ENCODE measurements at regions not wholly inside any gene's neighbourhood (a gene's known extent, or its start where the extent isn't known, plus 50 kb on each side); places are given as distances from the start of the nearest gene placed in this dataset.
"Not testable (repeated sequence)": the region's sequence is repeated elsewhere in the genome, so short reads cannot be mapped to it uniquely, and the experiment has no call there.

DNA sequence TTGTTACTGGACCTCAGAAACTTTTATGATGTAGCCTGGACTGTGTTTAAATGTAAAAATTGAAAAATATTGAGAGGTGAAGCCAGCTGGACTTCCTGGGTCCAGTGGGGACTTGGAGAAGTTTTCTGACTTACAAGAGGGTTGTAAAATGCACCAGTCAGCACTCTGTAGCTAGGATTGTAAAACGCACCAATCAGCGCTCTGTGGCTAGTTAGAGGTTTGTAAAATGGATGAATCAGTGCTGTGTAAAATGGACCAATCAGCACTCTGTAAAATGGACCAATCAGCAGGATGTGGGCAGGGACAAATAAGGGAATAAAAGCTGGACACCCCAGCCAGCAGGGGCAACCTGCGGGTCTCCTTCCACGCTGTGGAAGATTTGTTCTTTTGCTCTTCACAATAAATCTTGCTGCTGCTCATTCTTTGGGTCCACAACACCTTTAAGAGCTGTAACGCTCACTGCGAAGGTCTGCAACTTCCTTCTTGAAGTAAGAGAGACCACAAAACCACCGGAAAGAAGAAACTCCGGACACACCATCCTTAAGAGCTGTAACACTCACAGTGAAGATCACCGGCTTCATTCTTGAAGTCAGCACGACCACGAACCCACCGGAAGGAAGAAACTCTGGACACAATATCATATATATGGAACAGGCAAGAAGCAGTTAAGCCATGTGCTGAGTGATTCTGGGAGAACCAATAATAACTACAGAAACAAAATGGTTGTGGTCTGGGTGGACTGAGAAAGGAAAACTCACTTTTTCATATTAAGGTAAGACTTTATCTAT lies 201.3 kb downstream of the GABRG2 start:
- H3K4me2 ChIP-seq (ENCODE audit: low read length) = no peak overlapping the region
- no peaks in the 10 kb centered on the region for H3K9me3 ChIP-seq (ENCODE audit: low read length)
- no peak overlapping the region for H3K4me3 ChIP-seq (ENCODE audit: low read depth, low read length, poor library complexity, severe bottlenecking)
- no peaks in the 10 kb centered on the region for H4K20me1 ChIP-seq (ENCODE audit: insufficient read depth, low read length)
- no peaks in the 10 kb centered on the region for H3K79me2 ChIP-seq (ENCODE audit: insufficient read depth, low read length)
- no peaks in the 10 kb centered on the region for H3K27me3 ChIP-seq (ENCODE audit: insufficient read depth, low read length)
- TF ChIP-seq EZH2 (IDR thresholded peaks at IDR 0.05; ENCODE audit: borderline replicate concordance, low read length) = no peak
- TF ChIP-seq, protein P1, sequence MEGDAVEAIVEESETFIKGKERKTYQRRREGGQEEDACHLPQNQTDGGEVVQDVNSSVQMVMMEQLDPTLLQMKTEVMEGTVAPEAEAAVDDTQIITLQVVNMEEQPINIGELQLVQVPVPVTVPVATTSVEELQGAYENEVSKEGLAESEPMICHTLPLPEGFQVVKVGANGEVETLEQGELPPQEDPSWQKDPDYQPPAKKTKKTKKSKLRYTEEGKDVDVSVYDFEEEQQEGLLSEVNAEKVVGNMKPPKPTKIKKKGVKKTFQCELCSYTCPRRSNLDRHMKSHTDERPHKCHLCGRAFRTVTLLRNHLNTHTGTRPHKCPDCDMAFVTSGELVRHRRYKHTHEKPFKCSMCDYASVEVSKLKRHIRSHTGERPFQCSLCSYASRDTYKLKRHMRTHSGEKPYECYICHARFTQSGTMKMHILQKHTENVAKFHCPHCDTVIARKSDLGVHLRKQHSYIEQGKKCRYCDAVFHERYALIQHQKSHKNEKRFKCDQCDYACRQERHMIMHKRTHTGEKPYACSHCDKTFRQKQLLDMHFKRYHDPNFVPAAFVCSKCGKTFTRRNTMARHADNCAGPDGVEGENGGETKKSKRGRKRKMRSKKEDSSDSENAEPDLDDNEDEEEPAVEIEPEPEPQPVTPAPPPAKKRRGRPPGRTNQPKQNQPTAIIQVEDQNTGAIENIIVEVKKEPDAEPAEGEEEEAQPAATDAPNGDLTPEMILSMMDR (IDR thresholded peaks at IDR 0.05; ENCODE audit: low read length) = no peak
- no peak overlapping the region for H3K27ac ChIP-seq (ENCODE audit: low read depth, low read length, poor library complexity, severe bottlenecking)
- no peak overlapping the region for H3K9ac ChIP-seq (ENCODE audit: low read length)
- no peaks in the 10 kb centered on the region for H3K36me3 ChIP-seq (ENCODE audit: insufficient read depth, low read length)
- no peaks in the 10 kb centered on the region for H3F3A ChIP-seq (ENCODE audit: insufficient read depth, low read length)
- no peaks in the 10 kb centered on the region for H3K9me2 ChIP-seq (ENCODE audit: low read depth, low read length)
- no peak overlapping the region for H2AFZ ChIP-seq (ENCODE audit: low read length)
- H3K4me1 ChIP-seq (ENCODE audit: insufficient read depth, low read length, severe bottlenecking) = no peaks in the 10 kb centered on the region

DNA sequence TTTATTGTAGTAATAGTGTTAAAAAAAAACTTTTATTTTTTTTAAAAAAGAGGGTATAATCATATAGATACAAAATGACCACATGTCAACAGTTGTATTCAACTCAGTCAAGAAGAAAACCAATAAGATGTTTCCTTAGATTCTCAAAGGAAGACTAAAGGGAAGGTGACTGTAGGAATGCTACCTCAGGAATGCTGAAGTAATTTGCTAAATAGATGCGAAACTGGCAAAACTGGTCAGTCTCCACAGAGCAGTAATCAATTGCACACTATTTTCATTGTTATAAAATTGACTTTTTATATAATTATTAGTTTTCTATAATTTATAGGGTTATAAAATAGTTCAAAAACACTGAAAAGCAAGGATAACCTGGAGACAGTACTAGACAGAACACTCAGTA lies 204.8 kb downstream of the GABRG2 start:
- no peaks in the 10 kb centered on the region for H3F3A ChIP-seq (ENCODE audit: insufficient read depth, low read length)
- no peak overlapping the region for H3K4me3 ChIP-seq (ENCODE audit: low read depth, low read length, poor library complexity, severe bottlenecking)
- H4K20me1 ChIP-seq (ENCODE audit: insufficient read depth, low read length) = no peaks in the 10 kb centered on the region
- no peaks in the 10 kb centered on the region for H3K9me2 ChIP-seq (ENCODE audit: low read depth, low read length)
- no peaks in the 10 kb centered on the region for H3K36me3 ChIP-seq (ENCODE audit: insufficient read depth, low read length)
- H3K27ac ChIP-seq (ENCODE audit: low read depth, low read length, poor library complexity, severe bottlenecking) = no peak overlapping the region
- no peaks in the 10 kb centered on the region for H3K4me1 ChIP-seq (ENCODE audit: insufficient read depth, low read length, severe bottlenecking)
- H3K9ac ChIP-seq (ENCODE audit: low read length) = no peak overlapping the region
- H3K9me3 ChIP-seq (ENCODE audit: low read length) = no peaks in the 10 kb centered on the region
- H3K4me2 ChIP-seq (ENCODE audit: low read length) = no peak overlapping the region
- no peak overlapping the region for H2AFZ ChIP-seq (ENCODE audit: low read length)
- TF ChIP-seq, protein P1 (IDR thresholded peaks at IDR 0.05; ENCODE audit: low read length) = no peak
- no peak for TF ChIP-seq EZH2 (IDR thresholded peaks at IDR 0.05; ENCODE audit: borderline replicate concordance, low read length)
- H3K79me2 ChIP-seq (ENCODE audit: insufficient read depth, low read length) = no peaks in the 10 kb centered on the region
- no peaks in the 10 kb centered on the region for H3K27me3 ChIP-seq (ENCODE audit: insufficient read depth, low read length)

DNA sequence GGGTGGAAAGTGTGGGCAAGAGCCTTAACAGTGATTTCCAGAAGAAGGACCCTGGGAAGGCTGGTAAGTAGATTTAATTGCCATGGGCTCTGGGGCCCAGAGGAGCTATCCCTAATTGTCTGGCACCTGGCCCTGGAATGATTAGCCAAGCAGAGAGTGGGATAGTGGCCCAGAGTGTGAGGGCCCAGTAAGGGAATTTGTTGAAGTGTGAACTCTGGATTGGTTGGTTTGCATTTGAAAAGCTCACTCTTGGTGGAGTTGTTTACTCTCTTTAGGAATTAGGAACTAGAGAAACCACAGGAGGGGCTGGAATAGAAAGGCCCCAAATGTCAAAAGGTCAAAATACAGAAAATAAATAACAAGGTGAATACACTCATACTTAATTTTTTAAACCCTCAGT lies 207.1 kb downstream of the GABRG2 start:
- Histone ChIP-seq H3K27me3 (ENCODE audit: insufficient read depth, low read length) (no peaks in the 10 kb centered on the region), H4K20me1 (ENCODE audit: insufficient read depth, low read length) (no peaks in the 10 kb centered on the region), H3F3A (ENCODE audit: insufficient read depth, low read length) (no peaks in the 10 kb centered on the region), H3K27ac (ENCODE audit: low read depth, low read length, poor library complexity, severe bottlenecking) (no peak overlapping the region), H3K4me3 (ENCODE audit: low read depth, low read length, poor library complexity, severe bottlenecking) (no peak overlapping the region), H3K9me3 (ENCODE audit: low read length) (no peaks in the 10 kb centered on the region), H2AFZ (ENCODE audit: low read length) (no peak overlapping the region), H3K36me3 (ENCODE audit: insufficient read depth, low read length) (no peaks in the 10 kb centered on the region), H3K4me1 (ENCODE audit: insufficient read depth, low read length, severe bottlenecking) (no peaks in the 10 kb centered on the region), H3K9ac (ENCODE audit: low read length) (no peak overlapping the region), H3K9me2 (ENCODE audit: low read depth, low read length) (no peaks in the 10 kb centered on the region), H3K79me2 (ENCODE audit: insufficient read depth, low read length) (no peaks in the 10 kb centered on the region), H3K4me2 (ENCODE audit: low read length) (no peak overlapping the region)
- no peak for TF ChIP-seq EZH2 (IDR thresholded peaks at IDR 0.05; ENCODE audit: borderline replicate concordance, low read length)
- TF ChIP-seq, protein P1 (IDR thresholded peaks at IDR 0.05; ENCODE audit: low read length) = no peak

DNA sequence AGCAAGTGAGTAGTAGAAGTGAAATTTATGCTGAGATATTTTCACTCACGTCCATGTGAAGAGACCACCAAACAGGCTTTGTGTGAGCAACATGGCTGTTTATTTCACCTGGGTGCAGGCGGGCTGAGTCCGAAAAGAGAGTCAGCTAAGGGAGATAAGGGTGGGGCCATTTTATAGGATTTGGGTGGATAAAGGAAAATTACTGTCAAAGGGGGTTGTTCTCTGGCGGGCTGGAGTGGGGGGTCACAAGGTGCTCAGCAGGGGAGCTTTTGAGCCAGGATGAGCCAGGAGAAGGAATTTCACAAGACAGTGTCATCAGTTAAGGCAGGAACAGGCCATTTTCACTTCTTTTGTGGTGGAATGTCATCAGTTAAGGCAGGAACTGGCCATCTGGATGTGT lies 207.8 kb downstream of the GABRG2 start:
- H3K27me3 ChIP-seq (ENCODE audit: insufficient read depth, low read length); H3K4me2 ChIP-seq (ENCODE audit: low read length); H3K4me3 ChIP-seq (ENCODE audit: low read depth, low read length, poor library complexity, severe bottlenecking); H2AFZ ChIP-seq (ENCODE audit: low read length); H3K9ac ChIP-seq (ENCODE audit: low read length); H3K4me1 ChIP-seq (ENCODE audit: insufficient read depth, low read length, severe bottlenecking); H3K79me2 ChIP-seq (ENCODE audit: insufficient read depth, low read length); H3K9me2 ChIP-seq (ENCODE audit: low read depth, low read length); H3K27ac ChIP-seq (ENCODE audit: low read depth, low read length, poor library complexity, severe bottlenecking); H4K20me1 ChIP-seq (ENCODE audit: insufficient read depth, low read length); H3K36me3 ChIP-seq (ENCODE audit: insufficient read depth, low read length); H3F3A ChIP-seq (ENCODE audit: insufficient read depth, low read length); H3K9me3 ChIP-seq (ENCODE audit: low read length): not testable (repeated sequence)

All from OCI-LY1 (cell line).